Endothelial cell of umbilical vein (primary cell): ENCODE measurements at regions not wholly inside any gene's neighbourhood (a gene's known extent, or its start where the extent isn't known, plus 50 kb on each side); places are given as distances from the start of the nearest gene placed in this dataset.

Experiments
- BruUV-seq: library from RNA; stranded (reverse); fragments of 400-500 nt; replicated peaks from 2 replicates; lab custom pipeline; 2021; lab: Mats Ljungman, UMichigan
- CTCF ChIA-PET: fragments of 300-600, 350-600 bp; sonication (Branson Sonifier 250); formaldehyde crosslinking; loops from one replicate; lab custom pipeline; 2021; ENCODE audit warnings: antibody characterized with exemption, inconsistent platforms; lab: Charles Lee
- POLR2A ChIA-PET: fragments of 300-600, 350-600 bp; sonication (Branson Sonifier 250); formaldehyde crosslinking; loops from one replicate; lab custom pipeline; 2021; ENCODE audit warnings: antibody characterized with exemption, inconsistent platforms; lab: Charles Lee
- DNase-seq: peaks from one replicate; pipeline ENCODE4 v3.0.0-alpha.2; 2011; ENCODE audit warnings: low read depth, low spot score
- FAIRE-seq: peaks from 2 replicates; lab custom pipeline; 2011; peaks lifted over from hg19 to GRCh38; lab: Jason Lieb, UNC
- H2AFZ ChIP-seq: 2 replicates; pipeline ENCODE4 v1.6.0; 2012; ENCODE audit warnings: low read depth, low read length, control low read depth, inconsistent platforms
- H3K27ac ChIP-seq: 2 replicates; pipeline ENCODE4 v1.5.1; 2011; ENCODE audit warnings: low read depth, mild to moderate bottlenecking, control low read depth, low read length, moderate library complexity; ENCODE audit not compliant: insufficient read depth
- H3K27me3 ChIP-seq, 2 experiments: 2 replicates each; pipeline versions ENCODE4 v1.6.0 to v1.6.1; 2011; ENCODE audit warnings: low read length in 2 of 2, mixed read lengths in 1 of 2; ENCODE audit not compliant: control insufficient read depth in 2 of 2, insufficient read depth in 2 of 2
- H3K36me3 ChIP-seq, 2 experiments: 2 replicates in 1 of 2; 3 replicates in 1 of 2; pipeline ENCODE4 v1.5.1; 2011; ENCODE audit warnings: low read length in 2 of 2, mild to moderate bottlenecking in 1 of 2, moderate library complexity in 1 of 2; ENCODE audit not compliant: control insufficient read depth in 2 of 2, insufficient read depth in 2 of 2; ENCODE audit errors: extremely low read depth in 1 of 2
- H3K4me1 ChIP-seq: 3 replicates; pipeline ENCODE4 v1.5.1; 2011; ENCODE audit warnings: mild to moderate bottlenecking, low read length; ENCODE audit not compliant: control insufficient read depth, insufficient read depth; ENCODE audit errors: extremely low read depth
- H3K4me2 ChIP-seq: 2 replicates; pipeline ENCODE4 v1.6.1; 2011; ENCODE audit warnings: low read length, control low read depth, mixed read lengths; ENCODE audit not compliant: insufficient read depth
- H3K4me3 ChIP-seq, 3 experiments: fragments of 200-600 bp in 1 of 3; sonication (generic), shearing (Covaris generic) in 1 of 3; replicated peaks in 1 of 3; 2 replicates each; pipeline ENCODE4 v1.5.1; 2011 to 2016; ENCODE audit warnings: control low read depth in 3 of 3, low read length in 3 of 3, mild to moderate bottlenecking in 2 of 3, inconsistent platforms in 1 of 3, low read depth in 1 of 3, moderate library complexity in 1 of 3; ENCODE audit not compliant: insufficient read depth in 1 of 3
- H3K79me2 ChIP-seq: 2 replicates; pipeline ENCODE4 v1.6.0; 2012; ENCODE audit warnings: low read length, inconsistent platforms; ENCODE audit not compliant: control insufficient read depth, insufficient read depth
- H3K9ac ChIP-seq: replicated peaks from 2 replicates; pipeline ENCODE3; 2011; ENCODE audit warnings: low read length, control low read depth; ENCODE audit not compliant: insufficient read depth; ENCODE audit errors: extremely low read depth
- H3K9me1 ChIP-seq: replicated peaks from 3 replicates; pipeline ENCODE4 v1.6.0; 2011; ENCODE audit warnings: mild to moderate bottlenecking, low read length; ENCODE audit not compliant: control insufficient read depth, insufficient read depth; ENCODE audit errors: extremely low read depth
- H3K9me3 ChIP-seq: replicated peaks from 2 replicates; pipeline ENCODE4 v1.5.1; 2012; ENCODE audit warnings: low read length, inconsistent platforms; ENCODE audit not compliant: control insufficient read depth, insufficient read depth
- H4K20me1 ChIP-seq: replicated peaks from 2 replicates; pipeline ENCODE3; 2011; ENCODE audit warnings: mild to moderate bottlenecking, low read length; ENCODE audit not compliant: control insufficient read depth, insufficient read depth; ENCODE audit errors: extremely low read depth
- CTCF ChIP-seq, 2 donors: IDR thresholded peaks; 1 replicate in 1 of 2; 2 replicates in 1 of 2; pipeline ENCODE4 v1.5.1; 2011; ENCODE audit warnings: low read length in 2 of 2, mild to moderate bottlenecking in 2 of 2, moderate library complexity in 2 of 2, control low read depth in 1 of 2, inconsistent platforms in 1 of 2, low read depth in 1 of 2; ENCODE audit not compliant: insufficient read depth in 1 of 2; ENCODE audit errors: extremely low read depth in 1 of 2
- FOS ChIP-seq: IDR thresholded peaks from 2 replicates; pipeline ENCODE4 v1.6.1; 2011; ENCODE audit warnings: mild to moderate bottlenecking, low read length, moderate library complexity, borderline replicate concordance; ENCODE audit not compliant: insufficient read depth
- GATA2 ChIP-seq: IDR thresholded peaks from 2 replicates; pipeline ENCODE4 v1.7.0; 2011; ENCODE audit warnings: low read depth, mild to moderate bottlenecking, moderate library complexity, mixed read lengths, low read length; ENCODE audit not compliant: insufficient read length, insufficient read depth
- JUN ChIP-seq: IDR thresholded peaks from 2 replicates; pipeline ENCODE4 v1.6.1; 2011; ENCODE audit warnings: borderline replicate concordance, low read depth; ENCODE audit not compliant: insufficient read length, insufficient read depth
- dilution Hi-C: fragments of 300-500 bp; cut with MboI; formaldehyde crosslinking; loops from one replicate; pipeline ENCODE4 v1.15.0; 2019; ENCODE audit warnings: low sequenced_read_pairs; ENCODE audit not compliant: extremely low pct_ligation_motif_present
- intact Hi-C: fragments of 100-400 bp; cut with micrococcal nuclease; formaldehyde crosslinking; loops from one replicate; pipeline ENCODE4 v1.10.0; 2022

- Histone ChIP-seq H3K4me1 (no peaks in the 10 kb centered on the region), H4K20me1 (no peaks in the 10 kb centered on the region), H3K4me3 (no peak overlapping the region), H3K27me3 (peaks cover 14 to 33% of the 10 kb centered on the region in 2 experiments), H3K9me3 (no peaks in the 10 kb centered on the region), H3K9ac (no peak overlapping the region), H3K36me3 (no peaks in the 10 kb centered on the region), H3K4me2 (no peak overlapping the region), H2AFZ (no peak overlapping the region), H3K27ac (no peak overlapping the region), H3K9me1 (no peaks in the 10 kb centered on the region), H3K79me2 (no peaks in the 10 kb centered on the region)
- ChIA-PET POLR2A (no interaction called here), CTCF (no interaction called here)
- TF ChIP-seq GATA2 (peak; percentile 25), FOS (no peak)
- FAIRE-seq (no peak), DNase-seq (peak; percentile 22)
- no TSS peak for BruUV-seq
- intact Hi-C loops (no loop called here), dilution Hi-C loops (no loop called here)
Measured at GRCh38 chr4:176406736-176407135, 87.0 kb downstream of the SPCS3 start.

GRCh38 chr4:176409627-176410026, 89.9 kb downstream of the SPCS3 start:
- dilution Hi-C loops, result no loop called here
- Histone ChIP-seq H3K79me2 (no peaks in the 10 kb centered on the region), H2AFZ (no peak overlapping the region), H4K20me1 (no peaks in the 10 kb centered on the region), H3K27me3 (peaks cover 15 to 31% of the 10 kb centered on the region in 2 experiments), H3K4me2 (no peak overlapping the region), H3K4me3 (no peak overlapping the region), H3K4me1 (no peaks in the 10 kb centered on the region), H3K9ac (no peak overlapping the region), H3K9me3 (no peaks in the 10 kb centered on the region), H3K27ac (no peak overlapping the region), H3K36me3 (no peaks in the 10 kb centered on the region), H3K9me1 (no peaks in the 10 kb centered on the region)
- POLR2A ChIA-PET, result no interaction called here
- no peak for DNase-seq
- TF ChIP-seq CTCF (IDR thresholded peaks at IDR 0.05; ENCODE audit: extremely low read depth in 1 of 2, insufficient read depth in 1 of 2, low read depth in 1 of 2, low read length in 2 of 2), result no peak
- TF ChIP-seq JUN, result no peak
- intact Hi-C loops, result no loop called here
- BruUV-seq, result no TSS peak
- CTCF ChIA-PET, result interaction anchor here (1.3 kb wide), 1 partner anchor 33 kb away, joined by 4 read pairs; no protein-coding TSS in a partner anchor
- no peak for FAIRE-seq
